ENCODE measurements at regions not wholly inside any gene's neighbourhood (a gene's known extent, or its start where the extent isn't known, plus 50 kb on each side); places are given as distances from the start of the nearest gene placed in this dataset.

GRCh38 chr9:115300116-115300515 is 182.2 kb upstream of the TNC start:
- no peaks in the 10 kb centered on the region for H4K20me1 ChIP-seq (ENCODE audit: insufficient read depth, low read length)
- in situ Hi-C loops (cut with HindIII; ENCODE audit: extremely low pct_ligation_motif_present, low pct_unique_long_range_greater_than_20kb) = no loop called here
- H3K4me2 ChIP-seq (ENCODE audit: low read depth, low read length) = no peak overlapping the region
- no peak overlapping the region for H3K4me3 ChIP-seq (replicated peaks in 1 of 3; ENCODE audit: insufficient read depth in 1 of 3, low read depth in 2 of 3, low read length in 3 of 3)
- intact Hi-C loops (cut with micrococcal nuclease; ENCODE audit: unreplicated experiment) = no loop called here
- ATAC-seq = no peak
- H3K36me3 ChIP-seq (replicated peaks in 1 of 2; ENCODE audit: control insufficient read depth in 1 of 2, insufficient read depth in 2 of 2, low read length in 2 of 2) = no peaks in the 10 kb centered on the region
- H3K4me1 ChIP-seq (ENCODE audit: insufficient read depth, low read length) = no peaks in the 10 kb centered on the region
- H3K79me2 ChIP-seq (ENCODE audit: insufficient read depth, low read length) = no peaks in the 10 kb centered on the region
- H3K27me3 ChIP-seq (ENCODE audit: control insufficient read depth in 1 of 2, insufficient read depth in 2 of 2, low read length in 2 of 2) = no peaks in the 10 kb centered on the region
- no peak for FAIRE-seq
- H3K9ac ChIP-seq (ENCODE audit: insufficient read depth, low read depth, low read length) = no peak overlapping the region
- TF ChIP-seq MAFK (conservative IDR thresholded peaks at IDR 0.05 in 1 of 2, IDR thresholded peaks at IDR 0.05 in 1 of 2; ENCODE audit: low read length in 2 of 2) (peak; percentile 72 to 86), ZNF567 (CRISPR knock-in tag; IDR thresholded peaks at IDR 0.05; ENCODE audit: borderline replicate concordance) (no peak), ZMYM2 (CRISPR knock-in tag; IDR thresholded peaks at IDR 0.05) (no peak), MAFF (IDR thresholded peaks at IDR 0.05; ENCODE audit: low read depth, low read length) (peak; percentile 67), YY1 (IDR thresholded peaks at IDR 0.05; ENCODE audit: insufficient read depth, insufficient replicate concordance, low read depth, low read length) (no peak), BATF2 (CRISPR knock-in tag; IDR thresholded peaks at IDR 0.05) (no peak), ZIK1 (CRISPR knock-in tag; IDR thresholded peaks at IDR 0.05; ENCODE audit: borderline replicate concordance, low read depth) (no peak), ZKSCAN8 (CRISPR knock-in tag; IDR thresholded peaks at IDR 0.05; ENCODE audit: borderline replicate concordance) (no peak), ATF7-NPFF (CRISPR knock-in tag; IDR thresholded peaks at IDR 0.05; ENCODE audit: low read depth) (no peak), ATF5 (CRISPR knock-in tag; IDR thresholded peaks at IDR 0.05; ENCODE audit: low read depth) (no peak), ZXDC (CRISPR knock-in tag; IDR thresholded peaks at IDR 0.05) (no peak), MTA3 (CRISPR knock-in tag; IDR thresholded peaks at IDR 0.05) (no peak)
- ChIA-PET POLR2A (no interaction called here), CTCF (ENCODE audit: low intra/inter-chr PET ratio, low total read pairs) (no interaction called here)
- no TSS peak for BruUV-seq (replicated peaks)
- DNase-seq (ENCODE audit: low spot score) = no peak
- no peaks in the 10 kb centered on the region for H3K9me3 ChIP-seq (ENCODE audit: low read length)
- 0% methylated on average over 1 of the region's 1 CpG for WGBS (ENCODE audit: low lambda C conversion rate)
- no peak overlapping the region for H2AFZ ChIP-seq (ENCODE audit: low read length)
- no peak overlapping the region for H3K27ac ChIP-seq (ENCODE audit: extremely low read length, insufficient read depth, low read length)
